GM18498 (cell line): ENCODE measurements at regions not wholly inside any gene's neighbourhood (a gene's known extent, or its start where the extent isn't known, plus 50 kb on each side); places are given as distances from the start of the nearest gene placed in this dataset.

Experiments used
- ATAC-seq: cut with Tn5 transposase; IDR thresholded peaks from one replicate; pipeline ENCODE4 v1.9.1; 2021; ENCODE audit warnings: mild to moderate bottlenecking, moderate library complexity; ENCODE audit not compliant: unreplicated experiment

DNA sequence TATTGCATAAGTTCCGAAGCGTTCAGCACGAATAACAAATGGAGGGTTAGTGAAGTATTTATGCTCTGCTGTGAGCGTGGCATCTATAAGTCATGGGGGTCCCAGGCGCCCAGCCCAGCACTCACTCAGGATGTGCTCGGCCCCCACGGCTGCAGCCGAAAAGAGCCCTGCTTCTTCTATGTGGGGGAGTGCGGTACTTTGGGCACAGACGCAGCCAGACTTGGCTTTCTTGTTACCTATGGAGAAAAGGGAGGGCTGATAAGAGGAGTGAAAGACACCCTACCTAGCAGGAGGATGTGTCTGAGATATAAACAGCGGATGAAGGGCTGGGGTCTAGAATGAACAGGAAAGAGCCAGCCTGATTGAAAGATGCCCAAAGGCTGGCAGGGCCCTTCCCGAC lies 51.4 kb downstream of the MRPL36 start:
- ATAC-seq, result no peak

DNA sequence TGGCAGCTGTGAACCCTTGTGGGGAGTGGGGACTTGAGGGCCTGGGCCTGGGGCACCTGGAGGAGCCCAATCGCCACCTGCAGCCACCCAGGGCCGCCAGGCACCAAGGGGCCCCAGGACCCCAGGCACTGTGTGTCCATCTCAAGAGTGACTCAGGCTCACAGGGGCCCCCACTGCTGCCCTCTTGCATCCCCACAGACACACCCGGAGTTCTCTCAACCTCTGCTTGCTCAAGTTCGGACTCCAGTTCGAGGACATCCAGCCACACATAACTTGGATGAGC lies 51.9 kb downstream of the MRPL36 start:
- no peak for ATAC-seq

GRCh38 chr5:1747079-1747802 lies 52.4 kb downstream of the MRPL36 start:
- no peak for ATAC-seq

- ATAC-seq, result no peak
Observed at GRCh38 chr5:1746371-1747078, 53.1 kb downstream of the MRPL36 start.

GRCh38 chr5:1745796-1746370 lies 53.8 kb downstream of the MRPL36 start:
- no peak for ATAC-seq

DNA sequence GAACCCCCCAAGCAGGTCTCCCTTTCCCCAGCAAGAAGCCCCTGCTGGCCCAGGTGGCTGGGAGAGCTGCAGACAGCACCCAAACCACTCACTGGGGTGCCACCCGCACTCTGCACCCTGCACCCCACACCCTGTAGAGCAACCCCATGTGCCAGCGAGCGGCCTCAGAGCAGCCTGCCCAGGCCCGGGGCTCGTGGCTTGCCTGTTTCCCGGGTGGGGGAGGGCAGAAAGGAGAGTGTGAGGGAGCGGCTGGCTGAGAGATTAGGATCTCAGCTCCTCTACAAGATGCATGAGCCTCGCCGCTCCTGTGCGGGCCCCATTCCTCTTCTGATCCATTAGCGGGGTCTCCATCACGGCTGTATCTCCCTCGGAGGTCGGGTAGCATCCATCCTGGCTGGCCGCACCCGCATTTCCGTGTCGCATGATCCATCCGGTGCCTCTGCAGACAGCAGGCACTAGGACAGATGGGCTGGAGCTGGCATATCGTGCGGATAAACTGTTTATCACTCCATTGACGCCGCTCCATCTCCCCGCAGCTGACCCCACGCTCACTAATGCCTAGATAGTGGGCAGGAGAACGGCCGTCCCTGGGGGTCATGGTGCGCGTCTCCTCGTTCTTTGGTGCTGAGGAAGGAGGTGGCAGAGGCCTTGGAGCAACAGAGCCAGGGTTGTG lies 54.4 kb downstream of the MRPL36 start:
- ATAC-seq, result no peak

GRCh38 chr5:1744393-1745122 lies 55.1 kb downstream of the MRPL36 start:
- no peak for ATAC-seq

- no peak for ATAC-seq
Observed at GRCh38 chr5:1743769-1744085, 55.9 kb downstream of the MRPL36 start.

DNA sequence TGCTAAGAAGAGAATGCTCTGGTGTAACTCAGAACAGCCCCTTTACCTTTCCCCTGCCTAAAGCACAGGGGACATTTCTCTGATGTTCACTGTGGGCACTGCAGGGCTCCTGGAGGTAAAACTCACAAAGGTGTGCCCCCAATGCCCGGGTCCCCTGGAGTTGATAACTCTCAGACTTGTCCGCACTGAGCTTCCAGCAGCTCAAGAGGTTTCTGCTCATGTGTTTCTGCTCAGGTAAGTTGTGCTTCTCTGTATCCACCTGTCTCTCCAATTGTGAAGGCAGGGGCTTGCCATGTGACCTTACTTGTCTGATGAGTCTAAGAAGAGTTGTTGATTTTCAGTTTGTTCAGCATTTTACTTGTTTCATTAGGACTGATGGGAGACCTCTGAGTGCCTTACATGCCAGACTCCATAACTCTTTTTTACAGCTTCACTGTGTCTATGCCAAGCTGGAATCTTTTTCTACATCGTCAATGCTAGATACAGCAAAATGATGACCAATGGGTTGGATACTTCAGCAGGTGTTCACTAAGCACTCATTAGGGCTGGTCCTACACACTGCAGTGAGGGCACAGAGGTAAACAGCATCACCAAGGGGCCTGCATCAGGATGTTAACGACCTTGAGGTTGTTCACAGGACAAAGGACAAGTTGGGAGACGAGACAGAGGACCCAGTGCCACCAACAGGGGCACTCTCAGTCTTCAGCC lies 56.4 kb downstream of the MRPL36 start:
- ATAC-seq, result no peak

GRCh38 chr5:1737790-1738405 lies 61.7 kb downstream of the MRPL36 start:
- ATAC-seq, result no peak

DNA sequence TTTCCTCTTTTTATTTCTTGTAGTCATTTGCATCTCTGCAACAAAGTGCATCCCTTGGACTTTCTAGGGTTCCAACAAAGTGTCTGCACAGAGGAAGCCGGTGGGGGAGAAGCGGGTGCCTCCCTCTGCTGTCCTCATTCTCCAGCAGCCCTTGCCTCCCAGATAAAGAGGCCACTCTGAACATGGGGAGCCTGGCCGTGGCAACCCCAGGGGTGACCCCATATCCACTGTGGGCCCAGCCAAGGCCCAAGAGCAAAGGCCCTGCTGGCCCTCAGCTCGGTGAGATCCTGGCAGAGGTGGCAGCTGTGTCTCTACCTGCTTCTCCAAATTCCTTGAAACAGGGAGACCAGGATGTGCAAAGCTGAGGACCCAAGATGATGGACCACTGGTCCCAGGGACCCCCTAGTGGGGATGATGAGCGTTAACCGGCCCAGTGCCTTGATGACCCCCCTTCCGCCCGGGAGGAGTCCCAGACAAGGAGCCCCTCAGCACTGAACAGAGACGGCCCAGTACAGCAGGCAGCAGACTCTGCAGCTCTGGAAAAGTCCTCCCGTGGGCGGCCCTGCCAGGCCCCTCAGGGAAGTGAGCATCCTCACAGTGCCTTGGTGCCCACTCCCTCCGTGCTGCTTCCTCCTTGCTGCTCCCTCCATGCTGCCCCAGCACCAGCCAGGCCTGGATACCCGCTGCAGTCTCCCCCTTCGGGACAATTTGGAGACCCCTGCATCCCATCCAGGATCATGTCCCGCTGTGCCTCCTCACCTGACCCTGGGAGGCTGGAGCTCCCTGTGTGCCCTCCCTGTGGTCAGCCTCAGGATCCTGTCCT lies 62.5 kb downstream of the MRPL36 start:
- no peak for ATAC-seq

- no peak for ATAC-seq
Observed at GRCh38 chr5:1736065-1736464, 63.6 kb downstream of the MRPL36 start.

DNA sequence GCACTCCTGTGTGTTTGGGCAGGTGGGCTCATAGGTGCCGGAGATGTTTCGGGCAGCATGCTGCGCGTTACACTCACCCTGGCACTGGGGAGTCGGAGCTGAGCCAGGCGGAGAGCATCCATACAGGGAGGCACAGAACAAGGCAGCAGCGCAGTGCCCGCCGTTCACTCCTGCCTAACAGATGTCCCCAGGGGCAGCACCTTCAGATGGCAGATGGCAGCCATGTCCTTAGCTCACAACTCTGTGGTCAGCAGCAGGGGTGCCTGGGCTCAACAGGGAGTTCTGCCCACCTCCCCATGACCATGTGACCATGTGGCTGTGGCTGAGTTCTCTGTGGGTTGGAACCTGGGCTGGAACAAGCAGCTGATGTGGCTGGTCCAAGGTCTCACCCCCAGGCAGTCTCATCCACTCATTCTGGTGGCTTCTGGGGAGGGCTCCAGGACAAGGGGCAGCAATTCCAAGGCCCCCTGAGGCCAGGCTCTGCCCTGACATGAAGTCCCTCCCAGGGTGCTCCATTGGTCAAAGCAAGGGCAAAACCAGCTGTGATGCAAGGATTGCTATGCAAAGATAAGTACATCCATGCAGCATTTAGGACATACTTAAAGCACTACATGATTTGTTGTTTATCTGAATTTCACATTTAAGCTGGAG lies 64.2 kb downstream of the MRPL36 start:
- ATAC-seq, result no peak

GRCh38 chr5:1734908-1735289 lies 64.7 kb downstream of the MRPL36 start:
- no peak for ATAC-seq

GRCh38 chr5:1734271-1734907 lies 65.2 kb downstream of the MRPL36 start:
- no peak for ATAC-seq

DNA sequence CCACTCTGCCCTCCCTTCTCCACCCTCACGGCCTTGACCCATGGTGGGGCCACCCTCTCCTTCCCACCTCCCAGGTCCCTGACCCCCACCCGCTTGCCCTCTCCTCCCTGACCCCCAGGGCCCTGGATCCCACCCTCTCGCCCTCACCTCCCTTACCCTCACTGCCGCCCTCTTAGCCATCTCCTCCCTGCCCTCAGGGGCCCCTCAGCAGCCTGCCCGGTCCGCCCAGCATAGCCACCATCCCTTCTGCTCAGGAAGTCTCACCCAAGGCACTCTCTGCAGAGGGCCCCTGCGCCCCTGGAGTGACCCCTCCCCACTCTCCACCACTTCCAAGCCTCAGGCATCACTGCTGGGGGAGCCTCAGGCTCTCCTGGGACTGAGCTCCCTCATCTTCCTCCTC lies 66.3 kb downstream of the MRPL36 start:
- no peak for ATAC-seq

- no peak for ATAC-seq
Observed at GRCh38 chr5:1732945-1733344, 66.7 kb downstream of the MRPL36 start.

- no peak for ATAC-seq
Observed at GRCh38 chr5:1732238-1732941, 67.2 kb downstream of the MRPL36 start.
